Heart right ventricle (tissue), 16 donors: ENCODE measurements at regions not wholly inside any gene's neighbourhood (a gene's known extent, or its start where the extent isn't known, plus 50 kb on each side); places are given as distances from the start of the nearest gene placed in this dataset.

Experiments used
- ATAC-seq, 8 donors: fragments of 200-7000 bp; cut with Tn5 transposase; one replicate each; pipeline ENCODE4 v1.9.1; 2020; ENCODE audit warnings: mild to moderate bottlenecking in 8 of 8, moderate library complexity in 8 of 8, moderate number of reproducible peaks in 1 of 8
- DNase-seq, 2 donors: peaks; one replicate each; pipeline ENCODE4 v3.0.0-alpha.2; 2020
- H3K27ac ChIP-seq, 10 donors: fragments of 200-600 bp; sonication (generic) in 2 of 10; one replicate each; pipeline versions ENCODE4 v1.5.0 to v1.8.0; 2020 to 2022; ENCODE audit warnings: mild to moderate bottlenecking in 3 of 10
- H3K27me3 ChIP-seq, 7 donors: fragments of 200-600 bp; one replicate each; pipeline ENCODE4 v1.8.0; 2021 to 2022; ENCODE audit warnings: mild to moderate bottlenecking in 2 of 7
- H3K36me3 ChIP-seq, 9 donors: fragments of 200-600 bp; sonication (generic) in 1 of 9; one replicate each; pipeline versions ENCODE4 v1.5.0 to v1.8.0; 2020 to 2022; ENCODE audit warnings: mild to moderate bottlenecking in 2 of 9
- H3K4me1 ChIP-seq, 9 donors: fragments of 200-600 bp; sonication (generic) in 1 of 9; one replicate each; pipeline versions ENCODE4 v1.5.0 to v1.8.0; 2020 to 2022; ENCODE audit warnings: mild to moderate bottlenecking in 4 of 9
- H3K4me3 ChIP-seq, 10 donors: fragments of 200-600 bp; sonication (generic) in 2 of 10; one replicate each; pipeline versions ENCODE4 v1.5.0 to v1.8.0; 2020 to 2022; ENCODE audit warnings: mild to moderate bottlenecking in 7 of 10, moderate library complexity in 2 of 10
- H3K9me3 ChIP-seq, 11 donors: fragments of 200-600 bp in 10 of 11; sonication (generic) in 2 of 11; one replicate each; pipeline versions ENCODE4 v1.5.0 to v1.8.0; 2013 to 2022; ENCODE audit warnings: mild to moderate bottlenecking in 2 of 11, control low read depth in 1 of 11, moderate library complexity in 1 of 11
- WGBS, 2 donors: extraction: QIAGEN DNeasy Blood & Tissue Kit; methylation state at CpG; one replicate each; pipeline ENCODE4 v1.1.7; 2013; ENCODE audit warnings: inconsistent platforms in 1 of 2; 5-methylcytosine and 5-hydroxymethylcytosine counted together
- intact Hi-C, 10 donors: fragments of 100-400 bp; cut with DNase I; formaldehyde crosslinking; loops; one replicate each; pipeline versions ENCODE4 v1.11.1 to v1.14.2; 2022
- TF ChIP-seq, protein P1 (sequence below), 9 donors: fragments of 200-600 bp; sonication (generic) in 2 of 9; IDR thresholded peaks; one replicate each; pipeline versions ENCODE4 v1.5.0 to v1.8.0; 2021 to 2022; ENCODE audit warnings: antibody characterized with exemption in 9 of 9, mild to moderate bottlenecking in 5 of 9, moderate library complexity in 1 of 9
- donor health status: Arrhythmogenic right ventricular cardiomyopathy.
- donor health status: ischemic (EF 13 %, LVEDD 7.1; RV severe dilation, severe dysfunction).
- donor health status: healthy with polysubstance abuse.
- donor health status: DM: no; HTN: yes; CAD: no.
- donor health status: DM: no; HTN: no; CAD: no.
- donor health status: ischemic (EF 25% LVEDD 6.9; RV normal size, moderate dysfunction).
- donor health status: ischemic (EF 25% LVEDD 5.7; RV mildly dilated, moderate dysfunction).
- donor health status: healthy.
- donor health status: DM: yes; HTN: yes; CAD: no.
- donor health status: Ischemic cardiomyopathy.
- donor health status: ischemic (EF 35%, LVEDD 5.7; RV mildly dilated, moderate dysfunction).
- donor health status: nonischemic (EF 11% LVEDD 7.7; RV severe dilation, severe dysfunction).
- donor health status: DM: yes; HTN: yes; CAD: no.
- donor health status: PGD.
- donor health status: ischemic (EF 29% LVEDD 5.4; RV normal size, mild dysfunction).
- donor health status: nonischemic (EF 23%, LVEDD 6.1; RV moderate dilation, normal function).

DNA sequence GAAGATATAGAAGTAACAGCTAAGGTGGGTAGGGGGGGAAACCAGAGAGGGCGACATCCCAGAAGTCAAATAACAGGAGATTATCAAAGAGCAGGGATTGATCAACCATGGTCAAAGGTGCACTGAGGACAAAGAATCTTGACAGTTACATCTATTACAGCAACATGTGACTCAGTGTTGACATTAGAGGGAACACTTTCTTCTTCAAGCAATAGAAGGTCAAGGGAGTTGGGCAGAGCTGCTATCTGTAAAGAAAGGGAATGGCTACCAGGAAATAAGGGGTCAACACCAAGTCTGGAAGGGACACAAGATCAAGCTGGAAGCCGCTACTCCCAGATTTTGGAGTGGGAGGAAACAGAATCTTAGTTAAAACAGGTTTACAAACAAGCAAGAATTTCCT, 611.0 kb downstream of the TSN start:
- no peak overlapping the region for H3K4me3 ChIP-seq
- H3K27ac ChIP-seq = no peak overlapping the region
- 70 to 80% methylated on average over 2 of the region's 2 CpGs for WGBS, 2 donors
- H3K9me3 ChIP-seq = peaks cover 0 to 3% (median 0%) of the 10 kb centered on the region in 11 donors
- no peaks in the 10 kb centered on the region for H3K36me3 ChIP-seq
- ATAC-seq (no peak), DNase-seq (no peak)
- intact Hi-C loops = no loop called here
- TF ChIP-seq, protein P1, sequence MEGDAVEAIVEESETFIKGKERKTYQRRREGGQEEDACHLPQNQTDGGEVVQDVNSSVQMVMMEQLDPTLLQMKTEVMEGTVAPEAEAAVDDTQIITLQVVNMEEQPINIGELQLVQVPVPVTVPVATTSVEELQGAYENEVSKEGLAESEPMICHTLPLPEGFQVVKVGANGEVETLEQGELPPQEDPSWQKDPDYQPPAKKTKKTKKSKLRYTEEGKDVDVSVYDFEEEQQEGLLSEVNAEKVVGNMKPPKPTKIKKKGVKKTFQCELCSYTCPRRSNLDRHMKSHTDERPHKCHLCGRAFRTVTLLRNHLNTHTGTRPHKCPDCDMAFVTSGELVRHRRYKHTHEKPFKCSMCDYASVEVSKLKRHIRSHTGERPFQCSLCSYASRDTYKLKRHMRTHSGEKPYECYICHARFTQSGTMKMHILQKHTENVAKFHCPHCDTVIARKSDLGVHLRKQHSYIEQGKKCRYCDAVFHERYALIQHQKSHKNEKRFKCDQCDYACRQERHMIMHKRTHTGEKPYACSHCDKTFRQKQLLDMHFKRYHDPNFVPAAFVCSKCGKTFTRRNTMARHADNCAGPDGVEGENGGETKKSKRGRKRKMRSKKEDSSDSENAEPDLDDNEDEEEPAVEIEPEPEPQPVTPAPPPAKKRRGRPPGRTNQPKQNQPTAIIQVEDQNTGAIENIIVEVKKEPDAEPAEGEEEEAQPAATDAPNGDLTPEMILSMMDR (IDR thresholded peaks at IDR 0.05) = no peak
- peaks cover 0 to 7% (median 0%) of the 10 kb centered on the region in 7 donors for H3K27me3 ChIP-seq
- no peaks in the 10 kb centered on the region for H3K4me1 ChIP-seq

DNA sequence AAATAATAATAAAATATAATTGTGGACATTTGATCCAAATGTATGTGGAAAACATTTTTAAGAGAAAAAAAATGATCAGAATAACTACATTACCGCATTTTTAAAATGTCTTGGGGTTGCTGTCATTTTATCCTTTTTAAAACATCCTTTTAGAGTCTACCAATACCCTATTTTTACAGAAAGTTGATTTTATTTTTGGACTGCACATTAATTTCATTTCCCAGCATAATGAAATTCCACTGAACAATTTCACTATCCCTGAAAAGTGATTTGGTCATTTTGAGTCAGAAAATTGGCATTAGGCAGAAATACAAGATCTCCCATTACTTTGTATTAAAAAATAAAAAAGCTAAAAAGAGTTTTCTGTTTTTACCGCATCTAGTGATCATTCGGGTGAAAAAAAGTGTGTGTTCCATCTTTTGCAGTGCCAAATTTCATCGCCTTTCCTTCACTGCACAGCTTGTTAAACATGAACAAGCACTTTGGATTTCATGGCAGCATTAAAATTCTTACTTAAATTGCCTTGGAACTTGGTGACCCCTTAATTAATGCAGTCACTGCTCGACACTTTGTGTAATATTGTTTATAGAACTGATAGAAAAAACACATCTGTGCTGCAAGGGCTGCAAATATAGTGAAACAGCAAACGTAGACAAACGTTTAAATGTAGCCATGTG, 611.7 kb downstream of the TSN start:
- no peaks in the 10 kb centered on the region for H3K4me1 ChIP-seq
- TF ChIP-seq, protein P1 (IDR thresholded peaks at IDR 0.05) = no peak
- H3K27ac ChIP-seq = no peak overlapping the region
- DNase-seq (no peak), ATAC-seq (no peak)
- 58 to 66% methylated on average over 7 of the region's 7 CpGs for WGBS, 2 donors
- no peaks in the 10 kb centered on the region for H3K36me3 ChIP-seq
- no peak overlapping the region for H3K4me3 ChIP-seq
- H3K27me3 ChIP-seq = peaks cover 0 to 7% (median 0%) of the 10 kb centered on the region in 7 donors
- peaks cover 0 to 3% (median 0%) of the 10 kb centered on the region in 11 donors for H3K9me3 ChIP-seq
- intact Hi-C loops = no loop called here

DNA sequence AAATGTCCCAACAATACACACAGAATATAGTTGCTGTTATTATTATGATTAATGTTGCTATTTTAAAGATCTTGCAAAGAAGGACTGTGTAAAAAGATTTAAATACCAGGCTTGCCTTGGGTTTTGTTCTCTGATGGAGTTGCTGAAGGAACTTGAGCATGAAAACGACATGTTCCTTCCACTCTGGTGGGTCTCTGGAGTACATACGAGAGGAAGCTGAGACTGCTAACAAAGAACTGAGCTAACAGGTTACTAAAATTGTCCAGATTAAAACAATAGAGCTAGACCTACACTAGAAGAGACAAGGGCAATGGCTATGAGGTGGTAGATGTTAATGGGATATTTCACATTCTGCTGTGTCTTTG, 612.2 kb downstream of the TSN start:
- ATAC-seq (no peak), DNase-seq (no peak)
- Histone ChIP-seq H3K27ac (no peak overlapping the region), H3K9me3 (peaks cover 0 to 7% (median 0%) of the 10 kb centered on the region in 11 donors), H3K36me3 (no peaks in the 10 kb centered on the region), H3K4me3 (no peak overlapping the region), H3K4me1 (no peaks in the 10 kb centered on the region), H3K27me3 (peaks cover 0 to 2% (median 0%) of the 10 kb centered on the region in 7 donors)
- TF ChIP-seq, protein P1 (IDR thresholded peaks at IDR 0.05) = no peak
- intact Hi-C loops = no loop called here
- 47 to 48% methylated on average over 2 of the region's 2 CpGs for WGBS, 2 donors

DNA sequence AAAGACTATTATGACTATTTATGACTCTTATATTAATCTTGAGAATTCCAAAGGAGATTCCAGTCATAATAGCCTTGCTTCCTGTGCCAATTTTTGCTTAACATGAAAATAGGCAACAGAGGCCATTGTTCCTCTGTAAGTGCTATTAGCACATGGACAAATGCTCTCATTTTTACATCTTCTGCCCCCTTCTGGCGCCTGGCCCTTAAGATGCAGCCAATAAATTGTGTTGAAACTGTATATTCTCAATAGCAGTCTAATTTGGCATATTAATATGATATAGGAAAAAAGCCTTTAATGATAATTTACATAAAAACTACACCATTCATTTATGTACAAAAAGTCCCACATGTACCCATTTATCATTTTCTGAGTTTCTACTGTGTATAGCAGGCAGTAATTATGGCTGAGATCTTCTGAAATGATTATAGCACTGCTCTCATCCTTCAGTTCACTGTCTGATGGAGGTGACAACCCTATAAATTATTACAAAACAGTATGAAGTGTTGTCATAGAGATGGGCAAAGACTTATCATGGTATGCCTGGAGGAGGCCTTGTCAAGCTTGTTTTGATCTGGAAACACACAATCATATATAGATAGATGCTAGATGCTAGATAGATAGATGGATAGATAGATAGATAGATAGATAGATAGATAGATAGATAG, 613.3 kb downstream of the TSN start:
- H3K4me3 ChIP-seq = no peak overlapping the region
- H3K27ac ChIP-seq = no peak overlapping the region
- intact Hi-C loops = no loop called here
- no peaks in the 10 kb centered on the region for H3K36me3 ChIP-seq
- no peaks in the 10 kb centered on the region for H3K27me3 ChIP-seq
- TF ChIP-seq, protein P1 (IDR thresholded peaks at IDR 0.05) = no peak
- ATAC-seq (no peak), DNase-seq (no peak)
- WGBS, 2 donors = 57 to 59% methylated on average over 1 of the region's 1 CpG
- no peaks in the 10 kb centered on the region for H3K4me1 ChIP-seq
- H3K9me3 ChIP-seq = peaks cover 0 to 18% (median 4%) of the 10 kb centered on the region in 11 donors
